HG02973 (cell line): ENCODE measurements at regions not wholly inside any gene's neighbourhood (a gene's known extent, or its start where the extent isn't known, plus 50 kb on each side); places are given as distances from the start of the nearest gene placed in this dataset.
"Not testable (repeated sequence)": the region's sequence is repeated elsewhere in the genome, so short reads cannot be mapped to it uniquely, and the experiment has no call there.

Experiments used
- ATAC-seq: cut with Tn5 transposase; IDR thresholded peaks from one replicate; pipeline ENCODE4 v1.9.1; 2021; ENCODE audit warnings: moderate library complexity; ENCODE audit not compliant: unreplicated experiment

DNA sequence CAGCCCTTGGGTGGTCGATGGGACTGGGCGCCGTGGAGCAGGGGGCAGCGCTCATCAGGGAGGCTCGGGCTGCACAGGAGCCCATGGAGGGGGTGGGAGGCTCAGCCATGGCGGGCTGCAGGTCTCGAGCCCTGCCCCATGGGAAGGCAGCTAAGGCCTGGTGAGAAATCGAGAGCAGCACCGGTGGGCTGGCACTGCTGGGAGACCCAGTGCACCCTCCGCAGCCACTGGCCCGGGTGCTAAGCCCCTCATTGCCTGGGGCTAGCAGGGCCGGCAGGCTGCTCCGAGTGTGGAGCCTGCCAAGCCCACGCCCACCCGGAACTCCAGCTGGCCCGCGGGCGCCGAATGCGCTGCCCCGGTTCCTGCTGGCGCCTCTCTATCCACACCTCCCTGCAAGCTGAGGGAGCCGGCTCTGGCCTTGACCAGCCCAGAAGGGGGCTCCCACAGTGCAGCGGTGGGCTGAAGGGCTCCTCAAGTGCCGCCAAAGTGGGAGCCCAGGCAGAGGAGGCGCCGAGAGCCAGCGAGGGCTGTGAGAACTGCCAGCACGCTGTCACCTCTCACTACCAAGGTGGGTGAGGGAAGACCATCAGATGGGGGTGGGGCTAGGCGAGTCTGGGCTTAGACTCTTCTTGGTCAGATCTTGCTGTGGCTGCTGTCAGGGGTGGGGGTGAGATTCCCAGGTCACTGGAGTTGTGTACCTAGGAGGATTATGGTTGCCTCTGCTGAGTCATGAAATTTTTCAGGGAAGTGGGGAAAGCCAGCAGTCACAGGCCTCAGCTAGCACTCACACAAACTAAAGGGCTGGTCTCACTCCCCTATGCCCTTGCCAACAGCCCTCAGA, 87.0 kb upstream of the NDST4 start:
- not testable (repeated sequence) for ATAC-seq

DNA sequence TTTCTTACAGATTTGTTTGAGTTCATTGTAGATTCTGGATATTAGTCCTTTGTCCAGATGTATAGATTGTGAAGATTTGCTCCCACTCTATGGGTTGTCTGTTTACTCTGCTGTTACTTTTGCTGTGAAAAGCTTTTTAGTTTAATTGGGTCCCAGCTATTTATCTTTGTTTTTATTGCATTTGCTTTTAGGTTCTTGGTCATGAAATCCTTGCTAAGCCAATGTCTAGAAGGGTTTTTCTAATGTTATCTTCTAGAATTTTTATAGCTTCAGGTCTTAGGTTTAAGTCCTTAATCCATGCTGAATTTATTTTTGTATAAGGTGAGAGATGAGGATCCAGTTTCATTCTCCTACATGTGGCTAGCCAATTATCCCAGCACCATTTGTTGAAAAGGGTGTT, 81.2 kb upstream of the NDST4 start:
- not testable (repeated sequence) for ATAC-seq

DNA sequence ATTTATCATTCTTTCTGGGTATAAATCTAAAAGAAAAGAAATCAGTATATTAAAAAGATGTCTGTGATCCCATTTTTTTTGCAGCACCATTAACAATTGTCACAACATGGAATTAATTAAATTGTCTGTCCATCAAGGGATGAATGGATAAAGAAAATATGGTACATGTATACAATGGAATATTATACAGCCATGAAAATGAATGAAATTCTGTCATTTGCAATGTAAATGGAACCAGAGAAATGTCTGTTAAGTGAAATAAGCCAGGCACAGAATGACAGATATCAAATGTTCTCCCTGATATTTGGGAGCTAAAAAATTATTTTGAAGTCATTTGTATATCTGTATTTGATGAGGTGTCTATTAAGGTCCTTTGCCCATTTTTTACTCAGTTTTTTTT, 77.1 kb upstream of the NDST4 start:
- no peak for ATAC-seq

DNA sequence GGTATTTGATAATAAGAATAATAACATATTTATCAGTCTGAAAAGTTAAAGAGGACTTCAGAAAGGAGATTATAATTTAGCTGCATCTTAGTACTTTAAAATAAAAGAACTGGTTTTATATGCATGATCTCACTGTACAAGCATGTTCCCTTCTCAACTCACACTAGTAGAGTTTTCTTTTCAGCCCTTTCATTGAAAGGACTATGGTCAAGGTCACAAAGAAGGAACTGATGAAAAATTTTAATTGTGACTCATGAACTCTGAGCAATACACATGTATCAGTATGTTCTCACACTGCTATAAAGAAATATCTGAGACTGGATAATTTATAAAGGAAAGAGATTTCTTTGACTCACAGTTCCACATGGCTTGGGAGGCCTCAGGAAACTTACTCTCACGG, 73.7 kb upstream of the NDST4 start:
- ATAC-seq, result no peak

DNA sequence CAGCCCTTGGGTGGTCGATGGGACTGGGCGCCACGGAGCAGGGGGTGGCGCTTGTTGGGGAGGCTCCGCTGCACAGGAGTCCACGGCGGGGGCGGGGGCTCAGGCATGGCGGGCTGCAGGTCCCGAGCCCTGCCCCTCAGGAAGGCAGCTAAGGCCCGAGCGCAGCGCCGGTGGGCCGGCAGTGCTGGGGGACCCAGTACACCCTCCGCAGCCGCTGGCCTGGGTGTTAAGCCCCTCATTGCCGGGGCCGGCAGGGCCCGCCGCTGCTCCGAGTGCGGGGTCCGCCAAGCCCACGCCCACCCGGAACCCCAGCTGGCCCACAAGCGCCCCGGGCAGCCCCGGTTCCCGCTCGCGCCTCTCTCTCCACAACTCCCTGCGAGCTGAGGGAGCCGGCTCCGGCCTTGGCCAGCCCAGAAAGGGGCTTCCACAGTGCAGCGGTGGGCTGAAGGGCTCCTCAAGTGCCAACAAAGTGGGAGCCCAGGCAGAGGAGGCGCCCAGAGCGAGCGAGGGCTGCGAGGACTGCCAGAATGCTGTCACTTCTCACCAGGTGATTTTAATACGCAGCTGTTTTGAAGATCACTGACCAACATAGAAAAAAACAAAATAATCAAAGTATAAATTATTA, 66.1 kb upstream of the NDST4 start:
- ATAC-seq, result not testable (repeated sequence)

DNA sequence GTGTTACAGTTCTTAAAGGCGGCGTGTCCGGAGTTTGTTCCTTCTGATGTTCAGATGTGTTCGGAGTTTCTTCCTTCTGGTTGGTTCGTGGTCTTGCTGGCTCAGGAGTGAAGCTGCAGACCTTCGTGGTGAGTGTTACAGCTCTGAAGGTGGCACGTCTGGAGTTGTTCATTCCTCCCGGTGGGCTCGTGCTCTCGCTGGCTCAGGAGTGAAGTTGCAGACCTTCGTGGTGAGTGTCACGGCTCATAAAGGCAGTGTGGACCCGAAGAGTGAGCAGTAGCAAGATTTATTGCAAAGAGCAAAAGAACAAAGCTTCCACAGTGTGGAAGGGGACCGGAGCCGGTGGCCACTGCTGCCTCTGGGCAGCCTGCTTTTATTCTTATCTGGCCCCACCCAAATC, 65.3 kb upstream of the NDST4 start:
- ATAC-seq, result not testable (repeated sequence)

DNA sequence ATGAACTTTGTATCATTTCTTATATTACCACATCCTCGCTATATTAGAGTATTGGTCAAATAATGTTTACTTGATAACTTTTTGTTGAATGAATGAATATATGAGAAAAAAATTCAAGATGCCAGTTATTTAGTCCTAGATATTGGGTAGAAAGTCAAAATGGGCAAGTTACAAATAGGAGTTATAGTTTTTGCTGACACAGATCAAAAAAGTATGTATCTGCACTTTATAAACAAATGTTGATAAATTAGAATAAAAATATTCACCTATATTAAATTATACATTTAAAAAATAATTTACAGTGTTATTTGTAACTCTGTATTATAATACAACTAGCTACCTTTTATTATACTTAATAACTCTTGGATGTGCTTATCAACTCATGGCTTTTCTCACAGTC, 57.8 kb upstream of the NDST4 start:
- ATAC-seq, result no peak

DNA sequence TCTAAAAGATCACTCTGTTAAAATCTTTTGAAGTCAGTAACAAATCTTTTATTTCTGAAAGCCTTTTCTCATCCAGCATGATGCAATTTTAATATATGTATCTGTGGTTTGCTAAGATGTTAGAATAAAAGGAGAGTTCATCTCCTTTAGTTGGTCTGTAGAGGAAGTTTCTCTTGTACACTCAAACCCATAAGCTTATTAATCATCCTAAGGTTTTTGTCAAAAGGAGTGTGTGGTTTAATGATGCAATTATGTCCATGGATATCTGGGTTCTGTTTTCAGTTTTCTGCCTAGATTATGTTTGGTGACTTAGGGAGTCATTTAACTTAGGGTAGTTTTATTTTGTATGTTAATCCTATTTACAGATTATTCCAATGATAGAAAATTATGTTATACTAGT, 52.1 kb upstream of the NDST4 start:
- ATAC-seq, result no peak
